ENCODE measurements at regions not wholly inside any gene's neighbourhood (a gene's known extent, or its start where the extent isn't known, plus 50 kb on each side); places are given as distances from the start of the nearest gene placed in this dataset.
"Not testable (repeated sequence)": the region's sequence is repeated elsewhere in the genome, so short reads cannot be mapped to it uniquely, and the experiment has no call there.

DNA sequence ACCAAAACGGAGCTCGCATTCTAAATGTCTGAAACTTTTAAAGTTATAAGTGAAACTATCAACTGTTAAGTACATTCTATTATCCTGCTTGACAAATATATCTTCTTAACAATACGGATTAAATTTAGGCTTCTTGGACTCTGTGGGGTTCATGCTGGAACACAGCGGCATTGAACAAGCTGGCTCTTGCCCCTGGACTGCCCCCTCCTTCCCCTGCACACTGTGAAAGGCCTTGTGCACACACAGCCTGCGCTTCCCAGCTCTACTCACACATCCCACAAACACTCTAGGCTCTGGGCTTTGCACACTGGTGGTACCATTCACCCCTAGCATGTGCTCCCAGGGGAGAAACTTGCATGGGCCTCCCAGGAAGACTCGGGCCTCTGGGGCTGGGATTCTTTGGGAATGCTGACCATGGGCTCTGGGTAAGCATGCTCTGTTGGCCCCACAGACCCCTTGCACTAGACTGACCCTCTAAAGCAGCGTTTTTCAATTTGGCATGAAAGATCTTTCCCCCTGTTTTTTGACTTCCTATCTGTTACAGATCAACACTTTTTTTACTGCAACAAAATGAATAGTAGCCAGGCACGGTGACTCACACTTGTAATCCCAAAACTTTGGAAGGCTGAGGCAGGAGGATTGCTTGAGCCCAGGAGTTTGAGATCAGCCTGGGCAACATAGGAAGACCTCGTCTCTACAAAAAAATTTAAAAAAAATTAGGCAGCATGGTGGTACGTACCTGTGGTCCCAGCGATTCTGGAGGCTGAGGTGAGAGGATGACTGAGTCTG, 96.2 kb upstream of the CPM start:
- no peak for DNase-seq (ENCODE audit: low spot score)

DNA sequence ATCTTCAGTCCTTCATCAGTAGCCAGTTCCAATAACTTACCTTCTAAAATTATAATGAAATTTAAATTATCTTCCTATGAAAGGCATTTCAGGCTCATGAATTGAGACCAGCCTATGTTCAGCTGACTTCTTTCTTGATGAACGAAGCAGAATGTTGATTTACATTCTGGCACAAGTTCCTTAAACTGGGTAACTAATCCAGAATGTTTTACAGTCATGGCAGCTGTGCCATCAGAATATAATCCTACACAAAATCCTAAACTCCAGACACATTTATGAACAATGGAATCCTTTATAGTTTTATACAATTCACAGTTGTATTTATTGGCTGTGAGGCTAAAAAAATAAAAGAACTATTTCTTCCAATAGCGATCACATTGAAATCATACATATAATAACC, 97.3 kb upstream of the CPM start:
- DNase-seq (ENCODE audit: low spot score): no peak

DNA sequence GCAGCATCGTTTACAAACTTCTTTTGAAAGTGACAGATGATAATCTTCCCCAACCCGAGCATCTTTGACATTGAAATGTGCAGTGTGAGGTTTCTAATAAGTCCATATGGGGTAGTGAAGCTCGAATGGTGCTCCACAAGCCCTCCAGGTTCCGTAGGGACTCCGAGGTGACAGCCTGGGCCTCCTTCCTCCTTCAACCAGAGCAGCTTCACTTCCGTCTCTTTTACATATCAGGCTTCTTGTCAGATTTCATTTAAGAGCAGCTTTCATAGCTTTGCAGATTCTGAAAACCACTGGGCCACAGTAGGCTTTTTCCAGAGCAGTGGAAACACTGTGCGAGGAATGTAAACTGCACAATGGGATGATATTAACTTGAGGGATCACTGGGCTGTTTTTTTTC, 103.6 kb upstream of the CPM start:
- no peak for DNase-seq (ENCODE audit: low spot score)

DNA sequence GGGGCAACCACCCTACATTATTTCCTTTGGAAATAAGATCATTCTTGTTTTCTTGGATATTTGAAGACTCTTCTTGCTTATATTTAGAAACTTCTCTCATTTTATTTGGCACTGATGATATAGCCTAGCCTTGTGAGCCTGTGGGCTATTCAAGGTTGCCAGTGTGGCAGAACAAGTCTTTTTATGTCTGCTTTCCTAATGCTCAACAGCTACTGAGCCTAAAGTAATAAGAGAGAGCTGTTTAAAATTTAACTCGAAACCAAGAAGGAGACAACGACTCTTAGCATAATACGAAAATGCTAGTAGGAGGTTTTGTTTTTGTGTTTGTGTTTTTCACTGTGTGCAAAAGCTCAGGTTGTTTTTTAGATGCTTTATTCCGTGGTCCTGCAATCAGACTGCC, 104.0 kb upstream of the CPM start:
- DNase-seq (ENCODE audit: low spot score): no peak

DNA sequence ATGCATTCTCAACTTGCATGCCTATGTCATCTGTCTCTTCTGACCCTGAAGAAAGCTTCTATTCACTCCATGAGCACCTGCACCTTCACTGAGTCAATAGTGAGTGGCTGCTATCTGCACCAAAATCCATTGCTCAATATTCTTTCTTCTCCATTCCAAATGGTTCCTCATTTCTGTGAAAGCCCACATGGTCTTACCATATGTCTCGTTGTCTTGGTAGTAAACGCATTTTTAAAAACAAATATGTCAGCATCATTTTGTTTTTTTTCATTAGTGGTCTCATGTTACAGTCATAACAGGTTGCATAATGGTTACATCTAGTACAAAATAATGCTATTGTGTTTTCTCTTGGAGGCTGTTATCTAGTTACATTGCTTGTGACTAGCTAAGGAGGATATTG, 106.9 kb upstream of the CPM start:
- DNase-seq (ENCODE audit: low spot score): peak; percentile 22

DNA sequence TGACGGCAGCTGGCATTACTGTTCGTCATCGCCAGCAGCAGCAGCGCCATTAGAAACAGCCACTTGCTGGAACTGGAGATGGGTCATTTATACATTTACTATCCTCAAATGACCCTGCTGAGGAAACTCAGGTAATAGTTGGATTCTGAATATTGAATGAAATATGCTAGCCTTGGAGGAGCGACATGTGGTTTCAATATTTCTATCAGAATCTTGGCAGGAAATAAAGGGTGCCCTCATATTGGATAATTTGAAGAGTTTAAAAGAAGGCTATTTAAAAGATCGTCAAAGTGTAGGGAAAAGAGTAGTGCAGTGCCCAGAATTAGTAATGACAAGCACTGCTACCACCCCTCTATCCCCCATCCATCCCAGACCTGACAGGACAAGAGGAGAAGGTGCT, 109.6 kb upstream of the CPM start:
- DNase-seq (ENCODE audit: low spot score): no peak

DNA sequence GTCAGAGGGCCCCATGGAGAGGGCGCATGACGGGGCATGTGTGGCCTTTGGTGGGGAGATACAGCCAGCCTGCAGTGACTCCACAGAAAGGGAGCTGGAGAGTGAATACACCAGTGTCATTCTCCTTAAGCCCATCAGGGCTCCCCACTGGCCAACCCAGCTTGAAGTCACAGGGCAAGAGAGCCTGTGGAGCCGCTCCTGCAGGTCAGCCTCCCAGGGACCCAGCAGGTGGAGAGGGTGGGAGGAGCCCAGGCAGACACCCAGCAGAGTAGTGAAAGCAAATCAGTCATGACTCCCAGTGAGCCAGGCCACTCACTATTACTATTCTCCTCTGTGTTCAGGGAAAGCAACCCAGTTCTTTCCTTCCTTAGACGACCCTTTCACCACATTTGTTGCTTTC, 110.0 kb upstream of the CPM start:
- no peak for DNase-seq (ENCODE audit: low spot score)

DNA sequence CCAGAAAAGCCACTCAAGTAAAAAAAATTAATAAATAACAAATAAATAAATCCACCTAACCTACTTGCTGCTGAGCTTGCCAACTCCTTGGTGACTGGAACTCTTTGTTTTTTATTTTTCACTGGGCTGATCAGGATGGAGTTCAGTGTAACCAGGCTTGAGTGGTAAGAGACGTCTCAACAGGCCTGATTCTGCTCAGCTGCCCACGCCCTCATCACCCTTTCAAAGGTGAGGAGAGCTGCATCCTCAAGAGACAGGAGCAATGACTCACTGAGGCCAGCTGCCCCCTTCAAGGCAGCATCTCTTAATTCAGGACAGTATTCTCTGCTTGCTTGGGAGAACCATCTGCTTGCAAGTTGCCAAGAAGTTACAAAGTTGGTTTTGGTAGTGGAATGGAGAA, 111.9 kb upstream of the CPM start:
- no peak for DNase-seq (ENCODE audit: low spot score)

DNA sequence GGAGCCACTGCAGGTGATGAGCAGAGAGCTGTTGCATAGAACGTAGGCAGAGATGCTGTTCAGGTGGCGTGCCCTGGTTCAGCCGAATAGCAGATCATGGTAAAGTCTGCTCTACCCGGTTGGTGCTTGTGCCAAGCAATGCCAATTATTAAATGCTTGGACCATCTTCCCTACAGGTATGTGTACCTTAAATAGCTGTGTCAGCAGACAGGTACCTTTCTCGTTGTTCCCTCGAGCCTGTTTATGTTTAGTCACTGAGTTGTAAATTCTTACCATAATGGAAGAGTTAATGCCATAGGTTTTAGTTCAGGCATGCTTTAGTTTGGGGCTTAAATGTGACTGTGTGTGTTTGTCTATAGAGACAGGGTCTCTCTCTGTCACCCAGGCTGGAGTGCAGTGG, 112.5 kb upstream of the CPM start:
- no peak for DNase-seq (ENCODE audit: low spot score)

DNA sequence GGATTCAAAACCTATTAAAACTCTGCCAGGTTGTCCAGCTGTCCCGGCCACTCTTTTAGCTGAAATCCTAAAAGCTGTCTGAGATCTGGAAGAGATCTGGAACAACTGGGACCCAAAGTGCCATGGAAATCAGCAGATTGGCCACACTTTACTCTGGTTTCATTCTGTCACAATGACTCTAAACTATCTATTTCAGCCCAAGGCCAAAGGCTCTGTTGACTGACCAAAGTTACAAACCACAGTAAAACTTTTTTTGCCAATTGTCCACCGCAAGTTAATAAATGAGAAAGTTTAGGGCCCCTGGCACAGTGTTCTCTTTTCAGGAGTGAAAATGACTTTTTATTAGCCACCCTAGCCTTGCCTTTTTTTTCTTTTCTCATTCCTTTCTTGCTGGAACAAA, 113.4 kb upstream of the CPM start:
- DNase-seq (ENCODE audit: low spot score): no peak

DNA sequence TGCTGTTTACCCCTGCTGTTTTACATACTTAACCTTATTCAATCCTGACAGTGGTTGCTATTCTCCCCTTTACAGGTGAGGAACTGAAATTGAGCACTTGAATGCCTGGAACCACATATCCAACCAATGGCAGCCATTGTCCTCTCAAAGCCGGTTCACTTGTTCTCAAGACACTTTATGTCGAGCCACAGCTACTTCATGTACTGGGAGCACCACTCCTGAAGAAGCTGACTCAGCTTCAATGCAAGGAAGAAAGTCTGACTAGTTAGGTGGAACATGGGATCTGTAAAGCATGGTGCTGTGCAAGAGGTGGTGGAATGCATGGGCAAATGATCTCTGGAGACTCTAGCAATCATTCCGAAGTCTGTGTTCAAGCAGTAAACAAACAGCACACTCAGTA, 113.9 kb upstream of the CPM start:
- DNase-seq (ENCODE audit: low spot score): no peak

DNA sequence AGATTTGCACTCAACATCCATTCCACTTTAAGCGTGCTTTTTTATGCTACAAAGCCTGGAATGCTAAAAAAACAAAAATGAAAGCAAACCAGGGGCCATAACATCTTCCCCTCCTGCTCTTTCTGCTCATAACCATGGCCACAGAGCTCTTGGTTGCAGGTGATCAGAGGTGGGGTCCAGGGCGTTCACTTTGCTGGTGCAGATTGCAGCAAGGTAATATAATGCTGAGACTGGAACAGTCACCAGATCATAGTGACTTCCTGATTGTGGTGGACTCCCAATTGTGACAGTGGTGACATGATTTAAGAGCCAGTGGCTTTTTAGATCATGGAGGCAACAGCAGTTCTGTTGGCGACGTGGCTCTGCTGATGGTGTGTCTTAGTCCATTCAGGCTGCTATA, 115.0 kb upstream of the CPM start:
- no peak for DNase-seq (ENCODE audit: low spot score)

DNA sequence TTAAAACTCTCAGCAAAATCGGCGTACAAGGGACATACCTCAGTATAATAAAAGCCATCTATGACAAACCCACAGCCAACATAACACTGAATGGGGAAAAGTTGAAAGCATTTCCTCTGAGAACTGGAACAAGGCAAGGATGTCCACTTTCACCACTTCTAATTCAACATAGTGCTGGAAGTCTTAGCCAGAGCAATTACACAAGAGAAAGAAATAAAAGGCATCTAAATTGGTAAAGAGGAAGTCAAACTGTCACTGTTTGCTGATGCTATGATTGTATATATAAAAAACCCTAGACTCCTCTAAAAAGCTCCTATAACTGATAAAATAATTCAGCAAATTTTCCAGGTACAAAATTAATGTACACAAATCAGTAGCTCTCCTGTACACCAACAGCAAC, 116.9 kb upstream of the CPM start:
- not testable (repeated sequence) for DNase-seq (ENCODE audit: low spot score)

DNA sequence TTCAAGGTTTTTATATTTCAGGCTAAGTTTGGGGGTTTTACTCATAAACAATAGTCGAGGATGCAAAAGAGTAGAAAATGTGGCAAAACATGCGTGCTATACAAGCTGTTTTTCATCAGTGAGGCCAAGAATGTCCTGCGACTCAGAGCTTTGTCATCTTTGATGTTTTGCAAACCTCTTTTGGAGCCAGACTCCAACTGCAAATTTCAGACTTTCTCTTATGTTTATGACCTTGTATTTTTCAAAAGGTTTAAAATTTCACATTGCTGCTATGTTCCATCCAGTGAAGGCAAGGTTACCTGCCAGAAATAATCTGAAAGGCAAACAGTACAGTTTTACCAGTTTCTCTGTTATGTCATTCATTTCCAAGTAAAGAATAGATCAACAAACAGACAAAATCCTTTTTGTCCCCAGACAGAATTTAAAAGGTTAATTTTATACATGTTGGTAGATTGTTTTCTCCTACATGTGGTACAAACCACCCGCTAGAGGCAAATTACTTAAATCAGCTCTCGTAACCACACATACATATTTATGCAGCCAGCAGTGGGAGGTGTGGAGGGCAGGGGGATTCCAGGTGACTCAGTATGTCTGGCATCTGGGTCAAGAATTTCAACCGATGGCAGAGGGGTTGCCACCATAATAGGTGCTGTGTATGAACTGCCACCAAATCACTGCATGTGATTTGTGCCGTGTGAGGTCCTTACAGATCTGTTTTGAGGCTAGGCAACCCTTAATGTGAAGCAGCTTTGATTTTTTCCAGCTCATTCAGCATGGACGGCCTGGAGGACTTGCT, 119.8 kb upstream of the CPM start:
- no peak for DNase-seq (ENCODE audit: low spot score)

DNA sequence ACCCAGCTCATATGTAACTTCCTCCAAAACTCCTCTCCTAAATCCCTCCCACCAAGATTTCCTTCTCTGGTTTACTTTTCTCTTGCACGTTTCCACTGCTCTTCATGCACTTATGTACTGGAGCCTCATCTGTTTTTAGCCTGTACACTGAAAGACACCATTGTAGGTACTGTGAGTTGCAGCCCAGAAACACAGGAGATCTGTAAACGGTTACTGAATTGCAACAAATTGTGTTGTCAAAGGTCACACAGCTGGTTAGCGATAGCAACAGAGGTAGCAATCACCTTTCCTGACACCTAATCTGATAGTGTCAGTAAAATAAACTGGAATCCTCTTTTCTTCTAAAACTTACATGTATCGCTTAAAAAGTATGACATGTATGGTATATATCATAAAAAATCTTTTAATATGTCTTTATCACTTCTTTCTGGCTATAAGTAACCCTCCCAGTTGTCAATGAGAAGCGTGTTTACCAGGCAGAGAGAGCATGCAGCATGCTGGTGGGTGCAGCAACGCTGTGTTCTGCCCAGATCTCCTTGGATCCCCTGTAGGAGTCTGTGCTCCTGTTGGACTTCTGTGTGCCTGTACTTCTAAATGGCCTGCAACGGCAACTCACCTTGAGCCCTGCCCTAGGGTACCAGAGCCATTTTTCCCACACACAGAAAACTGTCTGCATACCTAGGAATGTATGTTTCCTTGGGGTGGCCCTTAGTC, 121.5 kb upstream of the CPM start:
- no peak for DNase-seq (ENCODE audit: low spot score)

DNA sequence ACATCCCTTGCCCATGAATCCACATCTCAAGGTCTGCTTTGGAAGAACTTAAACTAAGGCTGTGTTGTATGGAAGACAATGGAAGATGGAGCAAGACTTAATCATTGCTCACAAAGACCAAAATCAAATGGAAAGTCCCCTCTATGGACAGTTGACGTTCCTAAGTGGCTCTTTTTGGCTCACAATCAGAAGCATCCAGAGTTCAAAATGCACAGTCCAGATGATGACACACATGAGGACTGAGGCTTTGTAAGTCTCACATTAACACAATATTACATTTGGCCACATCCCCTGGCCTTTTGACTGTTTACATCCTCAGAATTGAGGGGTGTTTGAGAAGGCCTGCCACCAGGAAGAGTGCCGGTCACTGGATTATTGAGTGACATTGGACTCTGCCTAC, 122.3 kb upstream of the CPM start:
- no peak for DNase-seq (ENCODE audit: low spot score)

DNA sequence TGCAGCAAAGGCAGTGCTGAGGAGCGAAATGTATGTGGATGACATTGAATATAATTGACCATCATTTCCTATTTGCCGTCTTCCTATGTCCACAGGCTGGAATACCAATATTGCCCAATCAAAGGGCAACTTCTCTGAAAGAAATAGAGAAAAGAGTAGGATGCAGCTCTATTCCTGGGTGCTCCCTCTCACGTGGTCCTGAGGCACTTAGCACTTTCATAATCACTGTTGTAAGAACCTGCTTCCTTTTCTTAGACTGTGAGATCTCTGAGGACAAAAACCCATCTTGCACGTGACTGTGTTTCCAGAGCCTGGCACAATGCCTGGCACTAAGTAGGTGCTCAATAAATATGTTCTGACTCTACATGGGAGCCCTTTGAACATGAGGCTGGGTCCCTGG, 122.7 kb upstream of the CPM start:
- DNase-seq (ENCODE audit: low spot score): no peak

DNA sequence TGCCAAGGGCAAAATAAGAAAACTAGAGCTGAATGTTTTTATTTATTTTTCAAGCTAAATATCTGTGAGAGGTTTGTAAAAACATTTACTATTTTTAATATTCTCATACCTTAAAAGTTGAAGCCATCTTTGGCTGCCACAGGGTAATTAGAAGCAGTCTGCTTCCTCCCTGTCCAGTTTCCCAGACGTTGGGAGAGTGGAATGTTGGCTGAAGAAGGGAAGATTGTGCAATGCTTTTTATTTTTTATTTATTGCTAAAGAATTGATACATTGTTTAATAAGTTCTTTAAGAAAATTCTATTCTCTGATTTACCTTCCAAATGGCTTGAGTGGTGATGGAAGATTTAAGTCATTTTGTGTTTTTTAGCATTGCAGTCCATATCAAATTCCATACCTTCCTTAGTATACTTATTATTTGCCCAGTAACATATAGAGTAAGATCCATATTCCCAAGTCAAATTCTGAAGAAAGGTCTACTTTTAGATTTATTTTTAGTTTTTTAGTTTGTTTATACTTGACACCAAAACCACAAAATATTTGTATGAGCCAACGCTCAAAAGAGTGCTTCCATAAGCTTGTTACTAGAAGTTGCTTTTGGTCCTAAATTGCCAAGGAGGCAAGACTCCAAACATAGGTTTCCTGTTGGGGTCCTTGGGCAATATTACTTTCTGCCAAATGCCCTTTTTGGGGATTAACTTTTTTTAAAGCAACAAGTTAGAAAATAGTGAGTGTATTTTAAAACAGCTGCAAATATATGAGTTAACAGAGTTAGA, 124.0 kb upstream of the CPM start:
- no peak for DNase-seq (ENCODE audit: low spot score)

DNA sequence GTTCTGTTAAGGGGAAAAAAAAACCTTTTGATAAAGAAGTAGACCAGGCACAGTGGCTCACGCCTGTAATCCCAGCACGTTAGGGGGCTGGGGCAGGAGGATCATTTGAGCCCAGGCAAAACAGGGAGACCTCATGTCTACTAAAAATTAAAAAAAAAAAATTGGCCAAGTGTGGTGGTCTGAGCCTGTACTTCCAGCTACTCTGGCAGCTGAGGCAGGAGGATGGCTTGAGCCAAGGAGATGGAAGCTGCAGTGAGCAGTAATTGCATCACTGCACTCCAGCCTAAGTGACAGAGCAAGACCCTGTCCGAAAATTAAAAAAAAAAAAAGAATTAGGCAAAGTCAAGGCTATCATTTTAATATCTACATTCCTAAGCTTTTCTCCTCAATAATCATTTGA, 124.8 kb upstream of the CPM start:
- no peak for DNase-seq (ENCODE audit: low spot score)

DNA sequence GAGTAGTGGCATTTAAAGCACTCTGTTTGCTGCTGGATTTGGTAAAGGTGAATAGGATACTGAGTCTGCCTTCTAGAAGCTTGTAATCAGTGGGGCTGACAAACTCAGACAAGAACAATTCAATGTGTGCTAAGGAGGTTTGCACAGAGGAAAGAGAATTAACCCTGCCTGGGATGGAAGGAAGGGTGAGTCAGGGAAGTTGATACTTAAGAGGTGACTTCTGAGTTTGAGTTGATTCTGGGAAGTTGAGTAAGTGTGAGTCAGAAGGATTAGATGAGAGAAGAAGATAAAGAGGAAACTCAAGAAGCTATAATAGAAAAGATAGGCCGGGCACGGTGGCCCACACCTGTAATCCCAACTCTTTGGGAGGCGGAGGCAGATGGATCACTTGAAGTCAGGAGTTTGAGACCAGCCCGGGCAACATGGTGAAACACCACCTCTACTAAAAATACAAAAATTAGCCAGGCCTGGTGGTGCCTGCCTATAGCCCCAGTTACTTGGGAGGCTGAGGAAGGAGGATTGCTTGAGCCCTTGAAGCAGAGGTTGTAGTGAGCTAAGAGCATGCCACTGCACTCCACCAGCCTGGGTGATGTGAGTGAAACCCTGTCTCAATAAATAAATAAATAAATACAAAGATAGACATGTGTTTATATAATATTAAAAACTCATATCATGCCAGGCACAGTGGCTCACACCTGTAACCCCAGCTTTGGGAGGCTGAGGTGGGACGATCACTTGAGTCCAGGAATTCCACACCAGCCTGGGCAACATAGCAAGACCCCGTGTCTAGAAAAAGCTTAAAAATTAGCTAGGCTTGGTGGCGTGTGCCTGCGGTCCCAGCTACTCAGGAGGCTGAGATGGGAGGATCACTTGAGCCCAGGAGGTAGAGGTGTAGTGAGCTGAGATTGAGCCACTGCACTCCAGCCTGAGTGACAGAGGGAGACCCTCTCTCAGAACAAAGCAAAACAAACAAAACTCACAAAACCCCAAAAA, 126.8 kb upstream of the CPM start:
- DNase-seq (ENCODE audit: low spot score): no peak

DNA sequence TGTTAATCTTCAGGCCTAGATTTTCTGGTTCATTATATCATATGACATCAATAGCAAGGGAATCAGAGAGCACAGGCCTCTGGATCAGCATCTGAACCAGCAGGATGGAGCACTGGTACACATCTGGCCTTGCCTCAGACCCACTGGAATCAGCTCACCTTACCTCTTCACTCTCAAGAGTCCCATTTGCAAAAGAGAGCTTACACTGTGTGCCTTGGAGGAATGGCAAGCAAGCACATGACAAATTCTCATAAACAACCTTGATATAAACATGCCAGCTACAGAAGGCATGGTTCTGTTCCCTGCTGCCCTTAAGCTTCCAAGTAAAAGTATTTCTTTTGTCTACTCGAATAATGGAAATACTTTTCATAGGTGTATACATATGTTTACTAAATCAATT, 128.6 kb upstream of the CPM start:
- no peak for DNase-seq (ENCODE audit: low spot score)

Measured in pons (tissue), 1 donor.